ENCODE measurements at regions not wholly inside any gene's neighbourhood (a gene's known extent, or its start where the extent isn't known, plus 50 kb on each side); places are given as distances from the start of the nearest gene placed in this dataset.

GRCh38 chr15:95350908-95351307, 979.6 kb upstream of the NR2F2 start:
- H3K27me3 ChIP-seq = no peaks in the 10 kb centered on the region

GRCh38 chr15:95352631-95353187, 977.8 kb upstream of the NR2F2 start:
- H4K20me1 ChIP-seq = no peaks in the 10 kb centered on the region
- no peaks in the 10 kb centered on the region for H3K4me1 ChIP-seq
- no peak overlapping the region for H3K9ac ChIP-seq
- H3K9me3 ChIP-seq = no peaks in the 10 kb centered on the region
- no peak overlapping the region for H3K4me2 ChIP-seq
- H3K27ac ChIP-seq = no peak overlapping the region
- no peaks in the 10 kb centered on the region for H3K27me3 ChIP-seq
- no peaks in the 10 kb centered on the region for H3K36me3 ChIP-seq
- TF ChIP-seq Cebpa-rat (IDR thresholded peaks at IDR 0.05) = no peak
- H3K4me3 ChIP-seq = no peak overlapping the region

More at GRCh38 chr15:95350908-95351307, 979.6 kb upstream of the NR2F2 start:
- Histone ChIP-seq H3K9ac (no peak overlapping the region), H3K4me2 (no peak overlapping the region), H3K4me3 (no peak overlapping the region), H3K4me1 (no peaks in the 10 kb centered on the region), H3K36me3 (no peaks in the 10 kb centered on the region), H3K9me3 (no peaks in the 10 kb centered on the region), H3K27ac (no peak overlapping the region), H4K20me1 (no peaks in the 10 kb centered on the region)
- no peak for TF ChIP-seq Cebpa-rat (IDR thresholded peaks at IDR 0.05)

- Histone ChIP-seq H3K27me3 (no peaks in the 10 kb centered on the region), H3K4me3 (no peak overlapping the region), H3K4me2 (no peak overlapping the region), H4K20me1 (no peaks in the 10 kb centered on the region), H3K36me3 (no peaks in the 10 kb centered on the region), H3K9ac (no peak overlapping the region), H3K9me3 (no peaks in the 10 kb centered on the region), H3K27ac (no peak overlapping the region), H3K4me1 (no peaks in the 10 kb centered on the region)
- no peak for TF ChIP-seq Cebpa-rat (IDR thresholded peaks at IDR 0.05)
These were observed 977.0 kb upstream of the NR2F2 start for GRCh38 chr15:95353512-95353911.

- no peak overlapping the region for H3K27ac ChIP-seq
- no peak overlapping the region for H3K9ac ChIP-seq
- H3K4me1 ChIP-seq = no peaks in the 10 kb centered on the region
- peaks cover 15% of the 10 kb centered on the region for H3K9me3 ChIP-seq
- no peaks in the 10 kb centered on the region for H3K36me3 ChIP-seq
- no peaks in the 10 kb centered on the region for H3K27me3 ChIP-seq
- no peak for TF ChIP-seq Cebpa-rat (IDR thresholded peaks at IDR 0.05)
- no peak overlapping the region for H3K4me3 ChIP-seq
- H3K4me2 ChIP-seq = no peak overlapping the region
- no peaks in the 10 kb centered on the region for H4K20me1 ChIP-seq
These were observed 970.5 kb upstream of the NR2F2 start for GRCh38 chr15:95359966-95360365.

GRCh38 chr15:95362306-95362705, 968.2 kb upstream of the NR2F2 start:
- Histone ChIP-seq H3K27me3 (no peaks in the 10 kb centered on the region), H3K9me3 (peaks cover 15% of the 10 kb centered on the region), H3K27ac (no peak overlapping the region), H3K36me3 (no peaks in the 10 kb centered on the region), H3K4me3 (no peak overlapping the region), H3K4me1 (no peaks in the 10 kb centered on the region), H3K9ac (no peak overlapping the region), H4K20me1 (no peaks in the 10 kb centered on the region), H3K4me2 (no peak overlapping the region)
- no peak for TF ChIP-seq Cebpa-rat (IDR thresholded peaks at IDR 0.05)

- H3K27me3 ChIP-seq = no peaks in the 10 kb centered on the region
- H3K36me3 ChIP-seq = no peaks in the 10 kb centered on the region
- H4K20me1 ChIP-seq = no peaks in the 10 kb centered on the region
- H3K9me3 ChIP-seq = peaks cover 15% of the 10 kb centered on the region
- no peak overlapping the region for H3K4me3 ChIP-seq
- no peaks in the 10 kb centered on the region for H3K4me1 ChIP-seq
- no peak overlapping the region for H3K27ac ChIP-seq
- H3K4me2 ChIP-seq = no peak overlapping the region
- H3K9ac ChIP-seq = no peak overlapping the region
- TF ChIP-seq Cebpa-rat (IDR thresholded peaks at IDR 0.05) = no peak
These were observed 966.9 kb upstream of the NR2F2 start for GRCh38 chr15:95363646-95364045.

- no peak overlapping the region for H3K9ac ChIP-seq
- H3K4me2 ChIP-seq = no peak overlapping the region
- no peak overlapping the region for H3K27ac ChIP-seq
These were observed 964.9 kb upstream of the NR2F2 start for GRCh38 chr15:95365511-95366107.

GRCh38 chr15:95368191-95368590, 962.3 kb upstream of the NR2F2 start:
- H4K20me1 ChIP-seq = no peaks in the 10 kb centered on the region

More at GRCh38 chr15:95365511-95366107, 964.9 kb upstream of the NR2F2 start:
- H3K36me3 ChIP-seq = no peaks in the 10 kb centered on the region
- no peaks in the 10 kb centered on the region for H3K27me3 ChIP-seq
- H4K20me1 ChIP-seq = no peaks in the 10 kb centered on the region
- no peak for TF ChIP-seq Cebpa-rat (IDR thresholded peaks at IDR 0.05)
- H3K9me3 ChIP-seq = peaks cover 15% of the 10 kb centered on the region
- no peak overlapping the region for H3K4me3 ChIP-seq
- H3K4me1 ChIP-seq = no peaks in the 10 kb centered on the region

GRCh38 chr15:95368755-95369601, 961.5 kb upstream of the NR2F2 start:
- no peak for TF ChIP-seq Cebpa-rat (IDR thresholded peaks at IDR 0.05)
- Histone ChIP-seq H3K36me3 (no peaks in the 10 kb centered on the region), H3K4me2 (no peak overlapping the region), H3K9ac (no peak overlapping the region), H3K27ac (no peak overlapping the region), H4K20me1 (no peaks in the 10 kb centered on the region), H3K4me3 (no peak overlapping the region), H3K4me1 (no peaks in the 10 kb centered on the region), H3K27me3 (no peaks in the 10 kb centered on the region), H3K9me3 (no peaks in the 10 kb centered on the region)

More at GRCh38 chr15:95368191-95368590, 962.3 kb upstream of the NR2F2 start:
- no peak overlapping the region for H3K27ac ChIP-seq
- no peaks in the 10 kb centered on the region for H3K27me3 ChIP-seq
- no peak overlapping the region for H3K9ac ChIP-seq
- no peak overlapping the region for H3K4me3 ChIP-seq
- H3K36me3 ChIP-seq = no peaks in the 10 kb centered on the region
- no peaks in the 10 kb centered on the region for H3K9me3 ChIP-seq
- H3K4me1 ChIP-seq = no peaks in the 10 kb centered on the region
- no peak for TF ChIP-seq Cebpa-rat (IDR thresholded peaks at IDR 0.05)
- no peak overlapping the region for H3K4me2 ChIP-seq

- H3K9ac ChIP-seq = no peak overlapping the region
- TF ChIP-seq Cebpa-rat (IDR thresholded peaks at IDR 0.05) = no peak
- no peak overlapping the region for H3K4me3 ChIP-seq
- no peaks in the 10 kb centered on the region for H4K20me1 ChIP-seq
- H3K36me3 ChIP-seq = no peaks in the 10 kb centered on the region
- H3K9me3 ChIP-seq = no peaks in the 10 kb centered on the region
- no peaks in the 10 kb centered on the region for H3K4me1 ChIP-seq
- no peak overlapping the region for H3K4me2 ChIP-seq
- H3K27ac ChIP-seq = no peak overlapping the region
- H3K27me3 ChIP-seq = no peaks in the 10 kb centered on the region
These were observed 960.2 kb upstream of the NR2F2 start for GRCh38 chr15:95370291-95370690.

Data from BLaER1 (cell line).